Lower lobe of right lung (tissue), 2 donors: ENCODE measurements at regions not wholly inside any gene's neighbourhood (a gene's known extent, or its start where the extent isn't known, plus 50 kb on each side); places are given as distances from the start of the nearest gene placed in this dataset.

ENCODE experiments used
- ATAC-seq, 2 donors: fragments of 200-7000 bp; cut with Tn5 transposase; one replicate each; pipeline ENCODE4 v1.9.1; 2020 to 2022; ENCODE audit warnings: mild to moderate bottlenecking in 2 of 2, moderate library complexity in 2 of 2
- DNase-seq: peaks from one replicate; pipeline ENCODE4 v3.0.0-alpha.2; 2020
- H3K27ac ChIP-seq: fragments of 200-600 bp; one replicate; pipeline ENCODE4 v1.8.0; 2022
- H3K27me3 ChIP-seq: fragments of 200-600 bp; one replicate; pipeline ENCODE4 v1.8.0; 2022; ENCODE audit warnings: low read depth
- H3K36me3 ChIP-seq: fragments of 200-600 bp; one replicate; pipeline ENCODE4 v1.8.0; 2022; ENCODE audit warnings: mild to moderate bottlenecking
- H3K4me1 ChIP-seq: fragments of 200-600 bp; one replicate; pipeline ENCODE4 v1.8.0; 2022
- H3K4me3 ChIP-seq: fragments of 200-600 bp; one replicate; pipeline ENCODE4 v1.8.0; 2022; ENCODE audit warnings: mild to moderate bottlenecking
- H3K9me3 ChIP-seq: fragments of 200-600 bp; one replicate; pipeline ENCODE4 v1.8.0; 2022
- CTCF ChIP-seq: fragments of 200-600 bp; IDR thresholded peaks from one replicate; pipeline ENCODE4 v1.8.0; 2022; ENCODE audit warnings: antibody characterized with exemption, mild to moderate bottlenecking
- intact Hi-C: fragments of 100-400 bp; cut with DNase I; formaldehyde crosslinking; loops from one replicate; pipeline ENCODE4 v1.11.0; 2022
- donor health status: DM: no; HTN: yes; CAD: no; lungs with severe emphysema.

GRCh38 chr13:24613755-24614154, 66.5 kb upstream of the ATP12A start:
- Histone ChIP-seq H3K9me3 (no peaks in the 10 kb centered on the region), H3K4me1 (peaks cover 3% of the 10 kb centered on the region), H3K4me3 (no peak overlapping the region), H3K27ac (no peak overlapping the region), H3K27me3 (no peaks in the 10 kb centered on the region), H3K36me3 (no peaks in the 10 kb centered on the region)
- intact Hi-C loops = no loop called here
- ATAC-seq = no peak
- TF ChIP-seq CTCF = no peak
- DNase-seq = no peak

GRCh38 chr13:24614306-24615080, 65.7 kb upstream of the ATP12A start:
- Histone ChIP-seq H3K36me3 (no peaks in the 10 kb centered on the region), H3K9me3 (no peaks in the 10 kb centered on the region), H3K27me3 (no peaks in the 10 kb centered on the region), H3K27ac (no peak overlapping the region), H3K4me3 (no peak overlapping the region), H3K4me1 (peaks cover 7% of the 10 kb centered on the region)
- intact Hi-C loops = no loop called here
- DNase-seq (no peak), ATAC-seq (no peak)
- no peak for TF ChIP-seq CTCF

DNA sequence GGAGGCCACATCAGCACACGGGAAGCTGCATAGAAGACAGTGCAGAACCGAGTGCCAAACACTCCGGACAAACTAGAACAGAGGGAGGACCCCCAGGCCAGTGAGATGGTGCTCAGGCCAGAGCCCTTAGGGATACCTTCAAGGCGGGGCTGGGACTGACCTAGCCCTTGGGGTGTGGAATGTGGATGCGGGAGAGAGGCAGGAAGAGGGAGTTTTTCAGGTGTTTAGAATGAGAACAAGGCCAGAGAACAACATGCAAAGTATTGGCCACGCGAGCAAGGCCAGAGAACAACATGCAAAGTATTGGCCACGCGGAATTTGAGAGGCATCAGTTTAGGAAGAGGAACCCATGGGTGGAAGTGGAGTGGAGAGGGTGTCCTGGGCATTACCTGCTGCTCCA, 65.1 kb upstream of the ATP12A start:
- H3K27ac ChIP-seq = no peak overlapping the region
- intact Hi-C loops = no loop called here
- no peaks in the 10 kb centered on the region for H3K9me3 ChIP-seq
- no peak for TF ChIP-seq CTCF
- H3K4me1 ChIP-seq = peaks cover 7% of the 10 kb centered on the region
- H3K4me3 ChIP-seq = no peak overlapping the region
- ATAC-seq = no peak
- H3K36me3 ChIP-seq = no peaks in the 10 kb centered on the region
- no peak for DNase-seq
- H3K27me3 ChIP-seq = no peaks in the 10 kb centered on the region

DNA sequence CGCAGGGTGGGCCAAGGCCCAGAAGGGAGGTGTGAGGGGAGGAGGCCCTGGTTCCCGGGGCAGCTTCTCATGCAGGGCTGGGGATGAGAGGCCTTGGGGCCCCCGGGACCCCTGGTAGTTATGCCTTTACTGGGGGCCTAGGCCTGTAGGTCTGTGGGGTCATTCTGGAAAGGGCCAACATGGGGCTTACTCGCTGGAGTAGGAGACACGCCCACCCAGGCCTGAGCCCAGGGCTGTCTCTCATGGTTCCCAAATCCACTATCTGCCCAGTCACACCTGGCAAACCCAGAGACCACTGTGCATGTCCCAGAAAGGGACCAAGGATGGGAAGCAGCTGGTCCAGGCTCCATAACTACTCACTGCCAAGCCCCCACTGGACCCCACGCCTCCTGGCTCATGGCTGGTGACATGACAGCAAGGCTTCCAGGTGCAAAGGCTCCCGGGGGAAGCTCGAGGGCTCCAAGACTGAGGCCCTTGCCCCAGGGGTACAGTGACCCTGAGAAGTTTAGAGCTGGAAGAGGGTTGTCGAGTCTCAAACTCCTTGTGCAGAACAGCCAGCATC, 64.2 kb upstream of the ATP12A start:
- Histone ChIP-seq H3K36me3 (no peaks in the 10 kb centered on the region), H3K9me3 (no peaks in the 10 kb centered on the region), H3K4me1 (peaks cover 7% of the 10 kb centered on the region), H3K27me3 (no peaks in the 10 kb centered on the region), H3K27ac (no peak overlapping the region), H3K4me3 (no peak overlapping the region)
- intact Hi-C loops = no loop called here
- TF ChIP-seq CTCF = no peak
- ATAC-seq (no peak), DNase-seq (no peak)

DNA sequence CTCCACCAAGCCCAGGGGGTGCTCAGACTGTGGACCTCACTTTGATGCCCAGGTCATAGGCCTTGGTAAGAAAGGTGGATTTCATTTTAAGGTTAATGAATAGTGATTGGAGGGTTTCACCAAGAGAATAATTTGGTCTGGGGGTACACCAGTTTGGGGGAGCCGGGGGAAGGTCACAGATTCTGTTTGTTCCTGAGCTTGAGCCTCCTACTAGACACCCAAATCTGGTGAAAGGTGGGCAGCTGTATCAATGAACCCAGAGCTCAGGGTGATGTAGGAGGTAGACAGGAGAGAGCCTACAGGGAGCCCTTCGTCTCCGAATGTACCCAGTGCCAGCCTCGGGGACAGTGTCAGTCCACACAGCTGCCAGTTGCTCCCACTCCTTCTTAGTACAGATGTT, 63.7 kb upstream of the ATP12A start:
- peaks cover 7% of the 10 kb centered on the region for H3K4me1 ChIP-seq
- no peak overlapping the region for H3K4me3 ChIP-seq
- no peaks in the 10 kb centered on the region for H3K27me3 ChIP-seq
- no peak overlapping the region for H3K27ac ChIP-seq
- TF ChIP-seq CTCF = no peak
- intact Hi-C loops = no loop called here
- no peaks in the 10 kb centered on the region for H3K36me3 ChIP-seq
- no peak for ATAC-seq
- H3K9me3 ChIP-seq = no peaks in the 10 kb centered on the region
- DNase-seq = no peak
